K562 (cell line): ENCODE measurements at regions not wholly inside any gene's neighbourhood (a gene's known extent, or its start where the extent isn't known, plus 50 kb on each side); places are given as distances from the start of the nearest gene placed in this dataset.

Experiments
- ATAC-seq: fragments of 200-7000 bp; cut with Tn5 transposase; 3 replicates; pipeline ENCODE4 v1.9.1; 2020; ENCODE audit warnings: moderate library complexity
- BruUV-seq: library from RNA; stranded (reverse); fragments of 400-500 nt; replicated peaks from 2 replicates; lab custom pipeline; 2021; lab: Mats Ljungman, UMichigan
- CTCF ChIA-PET: fragments of 300-600 bp; formaldehyde crosslinking; extraction: SDS; loops from one replicate; lab custom pipeline; 2021; ENCODE audit warnings: low intra/inter-chr PET ratio; lab: Yijun Ruan, JAX
- POLR2A ChIA-PET: fragments of 300-600, 350-650 bp; sonication (Branson Sonifier 250); formaldehyde crosslinking; extraction: SDS; loops from one replicate; lab custom pipeline; 2021; ENCODE audit warnings: antibody characterized with exemption, inconsistent platforms; lab: Yijun Ruan, JAX
- DNase-seq, 4 experiments: peaks; one replicate each; pipeline versions ENCODE4 v3.0.0 to v3.0.0-alpha.2; 2011 to 2018; ENCODE audit warnings: low spot score in 3 of 4, mixed read lengths in 3 of 4; ENCODE audit errors: extremely low read depth in 1 of 4
- FAIRE-seq: peaks from 2 replicates; lab custom pipeline; 2011; peaks lifted over from hg19 to GRCh38; lab: Jason Lieb, UNC
- H2AFZ ChIP-seq: 2 replicates; pipeline ENCODE4 v1.6.0; 2011; ENCODE audit warnings: low read depth, low read length, control low read depth, inconsistent platforms
- H3K27ac ChIP-seq: fragments of 200-600 bp; 3 replicates; pipeline ENCODE4 v1.8.0; 2011; ENCODE audit warnings: low read depth, mild to moderate bottlenecking, control low read depth, inconsistent platforms, low read length, moderate library complexity, mixed read lengths; ENCODE audit errors: extremely low read depth
- H3K27me3 ChIP-seq, 2 experiments: fragments of 300-600 bp in 1 of 2; 2 replicates in 1 of 2; 3 replicates in 1 of 2; pipeline versions ENCODE4 v1.6.0 to v1.8.0; 2011; ENCODE audit warnings: inconsistent platforms in 2 of 2, low read length in 2 of 2, mild to moderate bottlenecking in 1 of 2, mixed read lengths in 1 of 2, moderate library complexity in 1 of 2; ENCODE audit not compliant: control insufficient read depth in 2 of 2, insufficient read depth in 2 of 2
- H3K36me3 ChIP-seq: fragments of 300-600 bp; 3 replicates; pipeline ENCODE4 v1.8.0; 2011; ENCODE audit warnings: mild to moderate bottlenecking, low read length, inconsistent platforms; ENCODE audit not compliant: control insufficient read depth, insufficient read depth
- H3K4me1 ChIP-seq, 2 experiments: fragments of 200-600 bp in 1 of 2; replicated peaks in 1 of 2; 2 replicates in 1 of 2; 3 replicates in 1 of 2; pipeline versions ENCODE4 v1.5.1 to v1.8.0; 2011; ENCODE audit warnings: inconsistent platforms in 2 of 2, low read length in 2 of 2, mild to moderate bottlenecking in 1 of 2, mixed read lengths in 1 of 2, moderate library complexity in 1 of 2; ENCODE audit not compliant: control insufficient read depth in 2 of 2, insufficient read depth in 2 of 2
- H3K4me2 ChIP-seq: 2 replicates; pipeline ENCODE4 v1.6.1; 2011; ENCODE audit warnings: low read length, control low read depth, inconsistent platforms, mixed read lengths; ENCODE audit not compliant: insufficient read depth
- H3K4me3 ChIP-seq: fragments of 200-600 bp; sonication (generic), shearing (Covaris generic); 2 replicates; pipeline ENCODE4 v1.5.1; 2016; ENCODE audit warnings: control low read depth, inconsistent platforms
- H3K79me2 ChIP-seq: fragments of 200-600 bp; 3 replicates; pipeline ENCODE4 v1.8.0; 2011; ENCODE audit warnings: low read length, inconsistent platforms; ENCODE audit not compliant: control insufficient read depth, insufficient read depth
- H3K9ac ChIP-seq, 2 experiments: 2 replicates each; pipeline versions ENCODE4 v1.6.0 to v1.6.1; 2011; ENCODE audit warnings: low read depth in 2 of 2, low read length in 2 of 2, control low read depth in 1 of 2, inconsistent platforms in 1 of 2, mild to moderate bottlenecking in 1 of 2, mixed read lengths in 1 of 2; ENCODE audit not compliant: insufficient read depth in 1 of 2
- H3K9me1 ChIP-seq: one replicate; pipeline ENCODE4 v1.6.0; 2011; ENCODE audit warnings: inconsistent platforms, mild to moderate bottlenecking, low read length, moderate library complexity; ENCODE audit not compliant: control insufficient read depth, insufficient read depth
- H3K9me3 ChIP-seq: replicated peaks from 2 replicates; pipeline ENCODE4 v1.5.1; 2011; ENCODE audit warnings: low read depth, low read length, inconsistent platforms; ENCODE audit not compliant: control insufficient read depth, insufficient read depth
- H4K20me1 ChIP-seq: replicated peaks from 2 replicates; pipeline ENCODE4 v1.6.1; 2011; ENCODE audit warnings: low read length, inconsistent platforms, mixed read lengths; ENCODE audit not compliant: control insufficient read depth, insufficient read depth
- CHD4 ChIP-seq: fragments of 200-600 bp; sonication (generic); IDR thresholded peaks from 3 replicates; pipeline ENCODE4 v1.6.1; 2012; ENCODE audit warnings: low read depth, mild to moderate bottlenecking, mixed read lengths, low read length, inconsistent platforms; ENCODE audit not compliant: insufficient read depth, insufficient replicate concordance, poor library complexity, severe bottlenecking
- EGR1 ChIP-seq: fragments of 450-650 bp; conservative IDR thresholded peaks from 2 replicates; pipeline ENCODE4 v1.6.1; 2017; ENCODE audit warnings: mild to moderate bottlenecking
- FOXP1 ChIP-seq: sonication (generic); formaldehyde crosslinking; IDR thresholded peaks from 2 replicates; pipeline ENCODE4 v1.8.0; 2022; ENCODE audit warnings: mild to moderate bottlenecking, missing genetic modification reagents
- MAZ ChIP-seq, 2 experiments: fragments of 450-650 bp in 1 of 2; sonication (generic) in 1 of 2; formaldehyde crosslinking; IDR thresholded peaks in 1 of 2; conservative IDR thresholded peaks in 1 of 2; 2 replicates each; pipeline versions ENCODE4 v1.4.0 to v1.5.0; 2020; ENCODE audit warnings: mild to moderate bottlenecking in 1 of 2, missing genetic modification reagents in 1 of 2
- MBD1 ChIP-seq: fragments of 250-450 bp; sonication (Bioruptor Pico); IDR thresholded peaks from 2 replicates; pipeline ENCODE4 v1.8.0; 2022; ENCODE audit warnings: inconsistent platforms
- NFE2 ChIP-seq: IDR thresholded peaks from 2 replicates; pipeline ENCODE4 v1.6.1; 2014; ENCODE audit warnings: antibody characterized with exemption, low read depth
- ZKSCAN1 ChIP-seq: fragments of 150-350 bp; IDR thresholded peaks from 2 replicates; pipeline ENCODE4 v1.6.1; 2016; ENCODE audit warnings: low read depth, low read length
- WGBS: fragments of 100-300 bp; shearing (Covaris generic); methylation state at CpG from one replicate; pipeline ENCODE4 v1.1.6; 2016; ENCODE audit warnings: low coverage, mixed read lengths; ENCODE audit not compliant: insufficient coverage; ENCODE audit errors: missing lambda C conversion rate; 5-methylcytosine and 5-hydroxymethylcytosine counted together
- in situ Hi-C: fragments of 300-500 bp; cut with MboI; formaldehyde crosslinking; loops from 4 replicates; pipeline ENCODE4 v1.15.0; 2018; ENCODE audit warnings: inconsistent platforms, mixed read lengths
- intact Hi-C: fragments of 100-400 bp; cut with micrococcal nuclease; formaldehyde crosslinking; loops from 2 replicates; pipeline ENCODE4 v1.14.2; 2022
- TF ChIP-seq, protein P1 (sequence below): sonication (generic); formaldehyde crosslinking; IDR thresholded peaks from 2 replicates; pipeline ENCODE4 v1.8.1; 2023; ENCODE audit warnings: missing genetic modification reagents, mild to moderate bottlenecking, borderline replicate concordance

DNA sequence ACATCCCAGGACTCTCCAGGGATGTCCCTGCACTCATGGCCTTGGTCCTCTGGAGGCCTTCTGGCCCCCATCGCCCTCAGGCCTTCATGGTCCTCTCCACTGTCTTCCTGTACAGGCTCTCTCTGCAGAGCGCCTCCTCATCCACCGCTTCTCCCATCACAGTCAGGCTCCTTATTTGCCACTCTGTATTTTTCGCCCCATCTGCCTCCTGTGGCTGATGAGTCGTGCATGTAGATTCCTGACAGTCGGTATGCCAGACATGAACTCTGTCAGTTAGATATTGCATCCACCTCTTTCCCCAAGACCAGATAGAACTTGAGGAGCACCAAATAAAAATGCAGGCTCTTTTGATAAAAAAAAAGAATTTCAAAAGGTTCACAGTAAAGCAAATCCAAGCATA, 362.8 kb downstream of the IRX1 start:
- Histone ChIP-seq H3K4me1 (no peaks in the 10 kb centered on the region), H3K9me3 (no peaks in the 10 kb centered on the region), H3K4me3 (no peak overlapping the region), H3K27ac (no peak overlapping the region), H2AFZ (no peak overlapping the region), H3K9ac (no peak overlapping the region), H3K9me1 (no peaks in the 10 kb centered on the region), H3K27me3 (no peaks in the 10 kb centered on the region), H3K4me2 (no peak overlapping the region), H3K79me2 (no peaks in the 10 kb centered on the region), H4K20me1 (no peaks in the 10 kb centered on the region)
- WGBS: 4% methylated on average over 6 of the region's 6 CpGs
- POLR2A ChIA-PET: no interaction called here
- no TSS peak for BruUV-seq
- in situ Hi-C loops: no loop called here
- DNase-seq (no peak), FAIRE-seq (no peak), ATAC-seq (no peak)
- CTCF ChIA-PET: no interaction called here
- intact Hi-C loops: no loop called here
- TF ChIP-seq EGR1: no peak
- no peak for TF ChIP-seq CHD4
- no peak for TF ChIP-seq NFE2
- no peak for TF ChIP-seq ZKSCAN1
- TF ChIP-seq, all 486 proteins: peak for 0
- H3K36me3 ChIP-seq: no peaks in the 10 kb centered on the region

GRCh38 chr5:3962113-3962512, 366.5 kb downstream of the IRX1 start:
- no peaks in the 10 kb centered on the region for H3K79me2 ChIP-seq
- H3K9me1 ChIP-seq: no peaks in the 10 kb centered on the region
- in situ Hi-C loops: no loop called here
- CTCF ChIA-PET: no interaction called here
- no peaks in the 10 kb centered on the region for H3K27me3 ChIP-seq
- no TSS peak for BruUV-seq
- FAIRE-seq (no peak), ATAC-seq (no peak), DNase-seq (no peak)
- H3K4me3 ChIP-seq: no peak overlapping the region
- H3K9me3 ChIP-seq: no peaks in the 10 kb centered on the region
- no peak overlapping the region for H2AFZ ChIP-seq
- intact Hi-C loops: no loop called here
- POLR2A ChIA-PET: no interaction called here
- no peak overlapping the region for H3K27ac ChIP-seq
- WGBS: 8% methylated on average over 19 of the region's 19 CpGs
- H3K36me3 ChIP-seq: no peaks in the 10 kb centered on the region
- no peak overlapping the region for H3K9ac ChIP-seq
- no peaks in the 10 kb centered on the region for H3K4me1 ChIP-seq
- H3K4me2 ChIP-seq: no peak overlapping the region
- no peaks in the 10 kb centered on the region for H4K20me1 ChIP-seq
- TF ChIP-seq FOXP1 (CRISPR knock-in tag): no peak
- TF ChIP-seq MBD1 (CRISPR knock-in tag): no peak
- TF ChIP-seq MAZ (CRISPR knock-in tag; conservative IDR thresholded peaks at IDR 0.05 in 1 of 2, IDR thresholded peaks at IDR 0.05 in 1 of 2): no peak
- TF ChIP-seq, protein P1, sequence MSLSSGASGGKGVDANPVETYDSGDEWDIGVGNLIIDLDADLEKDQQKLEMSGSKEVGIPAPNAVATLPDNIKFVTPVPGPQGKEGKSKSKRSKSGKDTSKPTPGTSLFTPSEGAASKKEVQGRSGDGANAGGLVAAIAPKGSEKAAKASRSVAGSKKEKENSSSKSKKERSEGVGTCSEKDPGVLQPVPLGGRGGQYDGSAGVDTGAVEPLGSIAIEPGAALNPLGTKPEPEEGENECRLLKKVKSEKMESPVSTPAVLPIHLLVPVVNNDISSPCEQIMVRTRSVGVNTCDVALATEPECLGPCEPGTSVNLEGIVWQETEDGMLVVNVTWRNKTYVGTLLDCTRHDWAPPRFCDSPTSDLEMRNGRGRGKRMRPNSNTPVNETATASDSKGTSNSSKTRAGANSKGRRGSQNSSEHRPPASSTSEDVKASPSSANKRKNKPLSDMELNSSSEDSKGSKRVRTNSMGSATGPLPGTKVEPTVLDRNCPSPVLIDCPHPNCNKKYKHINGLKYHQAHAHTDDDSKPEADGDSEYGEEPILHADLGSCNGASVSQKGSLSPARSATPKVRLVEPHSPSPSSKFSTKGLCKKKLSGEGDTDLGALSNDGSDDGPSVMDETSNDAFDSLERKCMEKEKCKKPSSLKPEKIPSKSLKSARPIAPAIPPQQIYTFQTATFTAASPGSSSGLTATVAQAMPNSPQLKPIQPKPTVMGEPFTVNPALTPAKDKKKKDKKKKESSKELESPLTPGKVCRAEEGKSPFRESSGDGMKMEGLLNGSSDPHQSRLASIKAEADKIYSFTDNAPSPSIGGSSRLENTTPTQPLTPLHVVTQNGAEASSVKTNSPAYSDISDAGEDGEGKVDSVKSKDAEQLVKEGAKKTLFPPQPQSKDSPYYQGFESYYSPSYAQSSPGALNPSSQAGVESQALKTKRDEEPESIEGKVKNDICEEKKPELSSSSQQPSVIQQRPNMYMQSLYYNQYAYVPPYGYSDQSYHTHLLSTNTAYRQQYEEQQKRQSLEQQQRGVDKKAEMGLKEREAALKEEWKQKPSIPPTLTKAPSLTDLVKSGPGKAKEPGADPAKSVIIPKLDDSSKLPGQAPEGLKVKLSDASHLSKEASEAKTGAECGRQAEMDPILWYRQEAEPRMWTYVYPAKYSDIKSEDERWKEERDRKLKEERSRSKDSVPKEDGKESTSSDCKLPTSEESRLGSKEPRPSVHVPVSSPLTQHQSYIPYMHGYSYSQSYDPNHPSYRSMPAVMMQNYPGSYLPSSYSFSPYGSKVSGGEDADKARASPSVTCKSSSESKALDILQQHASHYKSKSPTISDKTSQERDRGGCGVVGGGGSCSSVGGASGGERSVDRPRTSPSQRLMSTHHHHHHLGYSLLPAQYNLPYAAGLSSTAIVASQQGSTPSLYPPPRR (CRISPR knock-in tag): no peak
